ENCODE measurements at regions not wholly inside any gene's neighbourhood (a gene's known extent, or its start where the extent isn't known, plus 50 kb on each side); places are given as distances from the start of the nearest gene placed in this dataset.

DNA sequence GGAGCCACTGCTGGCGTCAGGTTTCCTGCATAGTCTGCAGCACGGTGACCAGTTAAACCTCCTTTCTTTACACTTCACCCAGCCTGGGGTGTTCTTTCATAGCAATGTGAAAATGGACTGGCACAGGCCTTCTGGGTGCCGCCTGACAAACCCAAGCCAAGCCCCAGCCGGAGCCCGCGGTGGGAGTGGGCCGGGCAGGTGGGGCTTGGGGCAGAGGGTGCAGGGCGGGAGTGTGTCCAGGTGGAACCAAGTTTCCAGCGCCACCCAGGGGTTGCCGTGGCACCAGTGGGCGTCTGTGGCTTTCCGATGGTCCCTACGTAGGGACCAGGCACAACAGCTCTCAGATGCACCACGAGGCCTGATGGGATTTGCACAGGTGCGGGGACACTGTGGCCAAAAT, 75.8 kb downstream of the RTP5 start:
- Histone ChIP-seq H3K36me3 (no peaks in the 10 kb centered on the region), H3K4me3 (no peak overlapping the region), H3K9me3 (no peaks in the 10 kb centered on the region), H3K27ac (no peak overlapping the region), H3K27me3 (no peaks in the 10 kb centered on the region), H3K4me1 (no peaks in the 10 kb centered on the region)
- DNase-seq = no peak
- no peak for ATAC-seq
- TF ChIP-seq, protein P1, sequence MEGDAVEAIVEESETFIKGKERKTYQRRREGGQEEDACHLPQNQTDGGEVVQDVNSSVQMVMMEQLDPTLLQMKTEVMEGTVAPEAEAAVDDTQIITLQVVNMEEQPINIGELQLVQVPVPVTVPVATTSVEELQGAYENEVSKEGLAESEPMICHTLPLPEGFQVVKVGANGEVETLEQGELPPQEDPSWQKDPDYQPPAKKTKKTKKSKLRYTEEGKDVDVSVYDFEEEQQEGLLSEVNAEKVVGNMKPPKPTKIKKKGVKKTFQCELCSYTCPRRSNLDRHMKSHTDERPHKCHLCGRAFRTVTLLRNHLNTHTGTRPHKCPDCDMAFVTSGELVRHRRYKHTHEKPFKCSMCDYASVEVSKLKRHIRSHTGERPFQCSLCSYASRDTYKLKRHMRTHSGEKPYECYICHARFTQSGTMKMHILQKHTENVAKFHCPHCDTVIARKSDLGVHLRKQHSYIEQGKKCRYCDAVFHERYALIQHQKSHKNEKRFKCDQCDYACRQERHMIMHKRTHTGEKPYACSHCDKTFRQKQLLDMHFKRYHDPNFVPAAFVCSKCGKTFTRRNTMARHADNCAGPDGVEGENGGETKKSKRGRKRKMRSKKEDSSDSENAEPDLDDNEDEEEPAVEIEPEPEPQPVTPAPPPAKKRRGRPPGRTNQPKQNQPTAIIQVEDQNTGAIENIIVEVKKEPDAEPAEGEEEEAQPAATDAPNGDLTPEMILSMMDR (IDR thresholded peaks at IDR 0.05) = no peak
- intact Hi-C loops (cut with DNase I) = no loop called here

DNA sequence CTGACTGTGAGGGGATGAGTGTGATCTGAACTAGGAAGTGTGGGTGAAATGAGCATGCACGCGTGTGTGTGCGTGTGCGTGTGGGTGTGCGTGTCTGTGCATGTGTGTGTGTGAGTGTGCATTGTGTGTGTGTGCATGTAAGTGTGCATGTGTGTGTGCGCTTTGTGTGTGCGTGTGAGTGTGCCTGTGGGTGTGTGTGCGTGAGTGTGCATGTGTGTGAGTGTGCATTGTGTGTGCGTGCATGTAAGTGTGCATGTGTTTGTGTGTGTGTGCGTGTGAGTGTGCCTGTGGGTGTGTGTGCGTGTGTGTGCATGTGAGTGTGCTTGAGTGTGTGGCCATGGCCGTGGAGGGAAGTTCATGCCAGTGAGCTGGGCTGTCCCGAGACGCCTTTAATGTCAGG, 76.3 kb downstream of the RTP5 start:
- Histone ChIP-seq H3K4me1 (peaks cover under 1% of the 10 kb centered on the region), H3K4me3 (no peak overlapping the region), H3K36me3 (no peaks in the 10 kb centered on the region), H3K27me3 (no peaks in the 10 kb centered on the region), H3K9me3 (no peaks in the 10 kb centered on the region), H3K27ac (no peak overlapping the region)
- intact Hi-C loops (cut with DNase I) = no loop called here
- DNase-seq (no peak), ATAC-seq (no peak)
- TF ChIP-seq, protein P1 (IDR thresholded peaks at IDR 0.05) = no peak

DNA sequence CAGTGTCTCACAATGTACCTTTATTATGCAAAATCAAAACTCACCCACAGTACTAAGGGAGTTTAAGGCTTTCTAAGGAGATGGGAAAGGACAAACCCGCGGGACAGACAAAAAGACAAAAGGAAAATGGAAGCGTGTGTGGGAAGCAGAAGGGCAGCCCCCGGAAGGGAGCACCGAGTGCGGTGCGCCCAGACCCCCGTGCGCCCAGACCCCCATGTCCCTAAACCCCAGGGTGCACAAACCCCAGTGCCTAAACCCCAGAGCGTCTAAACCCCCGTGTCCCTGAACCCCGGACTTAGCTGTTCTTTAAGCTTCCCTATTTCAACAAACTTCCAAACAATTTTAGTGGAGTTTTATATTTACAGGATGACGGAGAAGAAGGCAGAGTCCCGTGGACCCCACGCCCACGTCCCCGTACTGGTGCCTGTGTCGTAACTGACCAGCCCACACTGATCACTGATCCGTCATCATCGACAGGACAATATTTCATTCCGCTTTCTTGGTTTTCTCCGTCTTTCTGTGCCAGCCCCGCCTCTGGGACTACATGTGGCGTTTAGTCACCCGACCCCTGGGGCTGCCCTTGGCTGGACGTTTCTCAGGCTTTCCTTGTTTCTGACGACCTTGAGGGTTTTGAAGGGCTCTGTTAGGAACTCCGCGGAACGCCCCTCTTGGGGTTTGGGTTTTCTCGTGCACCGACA, 76.9 kb downstream of the RTP5 start:
- TF ChIP-seq, protein P1 (IDR thresholded peaks at IDR 0.05) = no peak
- Histone ChIP-seq H3K4me3 (no peak overlapping the region), H3K27ac (no peak overlapping the region), H3K27me3 (no peaks in the 10 kb centered on the region), H3K9me3 (no peaks in the 10 kb centered on the region), H3K36me3 (no peaks in the 10 kb centered on the region), H3K4me1 (peaks cover 5% of the 10 kb centered on the region)
- intact Hi-C loops (cut with DNase I) = no loop called here
- no peak for ATAC-seq
- no peak for DNase-seq

DNA sequence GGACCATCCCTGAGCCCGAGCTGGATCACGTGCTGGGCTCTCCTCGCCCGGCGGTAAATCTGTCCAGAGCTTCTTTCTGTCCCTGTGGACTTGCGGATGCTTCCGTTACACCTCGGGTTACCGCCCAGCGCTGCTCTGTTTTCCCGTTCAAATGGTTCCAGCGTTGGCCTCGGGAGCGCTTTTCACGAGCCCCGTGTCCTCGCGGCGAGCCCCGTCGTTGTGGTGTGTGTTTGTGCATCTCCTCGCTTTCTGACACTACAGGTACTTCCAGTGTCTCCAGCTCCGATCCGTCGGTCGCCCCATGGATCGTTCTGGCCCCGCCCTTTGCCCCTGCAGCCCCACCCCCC, 77.4 kb downstream of the RTP5 start:
- DNase-seq (no peak), ATAC-seq (no peak)
- Histone ChIP-seq H3K4me3 (no peak overlapping the region), H3K27me3 (no peaks in the 10 kb centered on the region), H3K9me3 (no peaks in the 10 kb centered on the region), H3K36me3 (no peaks in the 10 kb centered on the region), H3K4me1 (peaks cover 5% of the 10 kb centered on the region), H3K27ac (no peak overlapping the region)
- intact Hi-C loops (cut with DNase I) = no loop called here
- TF ChIP-seq, protein P1 (IDR thresholded peaks at IDR 0.05) = no peak

DNA sequence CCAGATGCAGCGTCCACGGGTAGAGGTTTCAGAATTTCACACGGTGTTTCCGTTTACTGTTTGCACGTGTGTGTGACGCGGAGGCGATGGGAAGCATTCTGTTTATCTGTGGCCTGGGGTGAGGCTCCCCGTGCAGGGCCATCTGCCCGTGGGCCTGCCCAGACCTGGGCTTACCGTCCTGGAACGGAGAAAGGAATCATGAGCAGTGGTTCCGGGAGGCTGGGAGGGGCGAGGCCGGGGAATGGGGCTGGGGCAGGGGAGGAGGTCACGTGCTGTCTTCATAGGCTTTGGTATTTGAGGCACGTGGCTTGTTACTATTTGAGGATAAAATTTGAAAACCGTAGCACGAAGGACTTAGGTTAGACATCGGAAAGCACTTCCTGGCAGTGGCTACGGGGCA, 77.9 kb downstream of the RTP5 start:
- Histone ChIP-seq H3K4me1 (peaks cover 5% of the 10 kb centered on the region), H3K4me3 (no peak overlapping the region), H3K9me3 (no peaks in the 10 kb centered on the region), H3K36me3 (no peaks in the 10 kb centered on the region), H3K27ac (no peak overlapping the region), H3K27me3 (no peaks in the 10 kb centered on the region)
- no peak for ATAC-seq
- intact Hi-C loops (cut with DNase I) = no loop called here
- DNase-seq = no peak
- TF ChIP-seq, protein P1 (IDR thresholded peaks at IDR 0.05) = no peak

DNA sequence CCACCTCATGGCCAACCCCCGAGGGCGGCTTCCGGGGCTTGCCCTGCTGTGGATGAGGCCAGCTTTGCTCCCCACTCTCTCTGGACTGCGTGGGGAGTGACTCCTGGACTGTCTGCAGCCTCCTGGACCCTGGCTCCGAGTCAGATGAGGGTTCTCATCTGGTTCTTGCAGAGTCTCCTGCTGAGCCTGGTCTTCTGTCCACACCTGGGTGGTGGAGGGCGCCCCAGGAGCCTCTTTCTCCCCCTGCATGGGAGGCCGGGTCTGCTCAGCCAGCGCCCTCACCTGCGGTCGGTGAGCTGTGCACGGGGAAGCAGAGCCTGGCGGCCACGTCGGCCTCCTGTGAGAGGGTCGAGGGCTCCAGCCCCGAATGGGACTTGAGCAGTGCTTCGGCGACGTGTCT, 78.3 kb downstream of the RTP5 start:
- peaks cover 5% of the 10 kb centered on the region for H3K4me1 ChIP-seq
- no peaks in the 10 kb centered on the region for H3K36me3 ChIP-seq
- H3K4me3 ChIP-seq = no peak overlapping the region
- no peaks in the 10 kb centered on the region for H3K27me3 ChIP-seq
- DNase-seq = no peak
- intact Hi-C loops (cut with DNase I) = no loop called here
- no peak for ATAC-seq
- H3K9me3 ChIP-seq = no peaks in the 10 kb centered on the region
- H3K27ac ChIP-seq = no peak overlapping the region
- TF ChIP-seq, protein P1 (IDR thresholded peaks at IDR 0.05) = no peak
